Liver (tissue), 8 donors: ENCODE measurements at regions not wholly inside any gene's neighbourhood (a gene's known extent, or its start where the extent isn't known, plus 50 kb on each side); places are given as distances from the start of the nearest gene placed in this dataset.

Source experiments
- DNase-seq: peaks from one replicate; pipeline ENCODE4 v3.0.0-alpha.2; 2017; ENCODE audit warnings: low spot score
- H3K27ac ChIP-seq, 2 donors: one replicate each; pipeline ENCODE4 v1.7.0; 2013; ENCODE audit warnings: inconsistent platforms in 2 of 2, low read length in 2 of 2, control low read depth in 1 of 2, low read depth in 1 of 2, mild to moderate bottlenecking in 1 of 2
- H3K27me3 ChIP-seq, 4 donors: one replicate each; pipeline versions ENCODE4 v1.6.1 to v1.7.0; 2013; ENCODE audit warnings: low read length in 3 of 4, inconsistent platforms in 1 of 4, mild to moderate bottlenecking in 1 of 4, moderate library complexity in 1 of 4; ENCODE audit not compliant: control insufficient read depth in 4 of 4, insufficient read depth in 4 of 4
- H3K36me3 ChIP-seq, 4 donors: one replicate each; pipeline versions ENCODE4 v1.6.1 to v1.7.0; 2013; ENCODE audit warnings: low read length in 3 of 4, mild to moderate bottlenecking in 3 of 4, low read depth in 1 of 4, moderate library complexity in 1 of 4; ENCODE audit not compliant: control insufficient read depth in 4 of 4, insufficient read depth in 3 of 4
- H3K4me1 ChIP-seq, 4 donors: one replicate each; pipeline versions ENCODE4 v1.6.1 to v1.7.0; 2013; ENCODE audit warnings: low read length in 3 of 4, mild to moderate bottlenecking in 3 of 4, moderate library complexity in 1 of 4; ENCODE audit not compliant: control insufficient read depth in 4 of 4, insufficient read depth in 4 of 4
- H3K4me3 ChIP-seq, 3 donors: one replicate each; pipeline versions ENCODE4 v1.6.1 to v1.7.0; 2013; ENCODE audit warnings: low read length in 3 of 3, control low read depth in 1 of 3, low read depth in 1 of 3, mild to moderate bottlenecking in 1 of 3
- H3K9ac ChIP-seq, 2 donors: one replicate each; pipeline ENCODE4 v1.7.0; 2013; ENCODE audit warnings: low read length in 2 of 2, mild to moderate bottlenecking in 2 of 2, moderate library complexity in 2 of 2, control low read depth in 1 of 2, low read depth in 1 of 2
- H3K9me3 ChIP-seq, 4 donors: one replicate each; pipeline versions ENCODE4 v1.6.1 to v1.7.0; 2013; ENCODE audit warnings: low read length in 3 of 4; ENCODE audit not compliant: control insufficient read depth in 4 of 4
- ATF3 ChIP-seq: IDR thresholded peaks from 2 replicates; pipeline ENCODE4 v1.6.1; 2016; ENCODE audit warnings: antibody characterized with exemption
- CTCF ChIP-seq: fragments of 150-350 bp; IDR thresholded peaks from 2 replicates; pipeline ENCODE4 v1.5.1; 2017; ENCODE audit warnings: improper control_type of control experiment, low read depth, low read length; ENCODE audit not compliant: missing input control
- EGR1 ChIP-seq, 2 donors: IDR thresholded peaks; 2 replicates each; pipeline ENCODE4 v1.6.1; 2016 to 2018; ENCODE audit warnings: antibody characterized with exemption in 2 of 2, low read depth in 2 of 2
- FOXA1 ChIP-seq: IDR thresholded peaks from 2 replicates; pipeline ENCODE4 v1.6.1; 2016; ENCODE audit warnings: antibody characterized with exemption
- FOXA2 ChIP-seq: IDR thresholded peaks from 2 replicates; pipeline ENCODE4 v1.6.1; 2016; ENCODE audit warnings: antibody characterized with exemption
- GABPA ChIP-seq, 2 donors: IDR thresholded peaks in 1 of 2; conservative IDR thresholded peaks in 1 of 2; 2 replicates each; pipeline ENCODE4 v1.6.1; 2016; ENCODE audit warnings: antibody characterized with exemption in 2 of 2, mild to moderate bottlenecking in 1 of 2, moderate library complexity in 1 of 2
- HNF4A ChIP-seq, 2 donors: conservative IDR thresholded peaks; 2 replicates each; pipeline ENCODE4 v1.6.1; 2016; ENCODE audit warnings: antibody characterized with exemption in 2 of 2, mild to moderate bottlenecking in 2 of 2
- HNF4G ChIP-seq: IDR thresholded peaks from 2 replicates; pipeline ENCODE4 v1.6.1; 2016; ENCODE audit warnings: antibody characterized with exemption
- JUND ChIP-seq, 2 donors: IDR thresholded peaks; 2 replicates each; pipeline ENCODE4 v1.6.1; 2016; ENCODE audit warnings: antibody characterized with exemption in 2 of 2
- MAX ChIP-seq: IDR thresholded peaks from 2 replicates; pipeline ENCODE4 v1.6.1; 2016; ENCODE audit warnings: antibody characterized with exemption
- NR2F2 ChIP-seq: IDR thresholded peaks from 2 replicates; pipeline ENCODE4 v1.6.1; 2016; ENCODE audit warnings: antibody characterized with exemption
- REST ChIP-seq: IDR thresholded peaks from 2 replicates; pipeline ENCODE4 v1.6.1; 2016; ENCODE audit warnings: antibody characterized with exemption, mild to moderate bottlenecking
- RXRA ChIP-seq, 2 donors: IDR thresholded peaks; 2 replicates each; pipeline ENCODE4 v1.6.1; 2017 to 2018; ENCODE audit warnings: antibody characterized with exemption in 2 of 2, mild to moderate bottlenecking in 1 of 2
- SP1 ChIP-seq: IDR thresholded peaks from 2 replicates; pipeline ENCODE4 v1.6.1; 2018; ENCODE audit warnings: antibody characterized with exemption, mild to moderate bottlenecking
- YY1 ChIP-seq: IDR thresholded peaks from 2 replicates; pipeline ENCODE4 v1.6.1; 2016; ENCODE audit warnings: antibody characterized with exemption, mild to moderate bottlenecking
- ZBTB33 ChIP-seq: IDR thresholded peaks from 2 replicates; pipeline ENCODE4 v1.6.1; 2016; ENCODE audit warnings: antibody characterized with exemption
- WGBS: extraction: QIAGEN DNeasy Blood & Tissue Kit; methylation state at CpG from one replicate; pipeline ENCODE4 v1.1.7; 2013; 5-methylcytosine and 5-hydroxymethylcytosine counted together
- donor health status: healthy.
- donor health status: healthy.
- donor health status: healthy.
- donor health status: healthy.
- donor health status: healthy.

GRCh38 chr18:27585602-27586173 is 400.6 kb upstream of the CHST9 start:
- 41% methylated on average over 10 of the region's 10 CpGs for WGBS
- H3K27ac ChIP-seq: no peak overlapping the region
- H3K4me1 ChIP-seq: peaks cover 0 to 3% (median 3%) of the 10 kb centered on the region in 4 donors
- H3K4me3 ChIP-seq: no peak overlapping the region
- no peaks in the 10 kb centered on the region for H3K36me3 ChIP-seq
- TF ChIP-seq HNF4G (peak; percentile 26), FOXA1 (peak; percentile 91), SP1 (peak; percentile 53), MAX (no peak), RXRA (IDR thresholded peaks at IDR 0.05) (peak; percentile 57 to 79), FOXA2 (peak; percentile 94), EGR1 (IDR thresholded peaks at IDR 0.05; ENCODE audit: low read depth in 2 of 2) (no peak), NR2F2 (peak; percentile 41), ZBTB33 (no peak), JUND (IDR thresholded peaks at IDR 0.05) (peak; percentile 33 to 51), HNF4A (conservative IDR thresholded peaks at IDR 0.05) (peak; percentile 84 to 86)
- peaks cover 0 to 10% (median 3%) of the 10 kb centered on the region in 4 donors for H3K9me3 ChIP-seq
- DNase-seq: no peak
- H3K9ac ChIP-seq: no peak overlapping the region
- H3K27me3 ChIP-seq: no peaks in the 10 kb centered on the region

- Histone ChIP-seq H3K4me1 (peaks cover 0 to 3% (median 3%) of the 10 kb centered on the region in 4 donors), H3K9me3 (peaks cover 0 to 10% (median 3%) of the 10 kb centered on the region in 4 donors), H3K4me3 (no peak overlapping the region), H3K27ac (no peak overlapping the region), H3K27me3 (no peaks in the 10 kb centered on the region), H3K9ac (no peak overlapping the region), H3K36me3 (no peaks in the 10 kb centered on the region)
- TF ChIP-seq YY1 (no peak), GABPA (IDR thresholded peaks at IDR 0.05 in 1 of 2, conservative IDR thresholded peaks at IDR 0.05 in 1 of 2) (no peak), NR2F2 (no peak), FOXA1 (no peak), RXRA (IDR thresholded peaks at IDR 0.05) (peak; percentile 46 to 47), EGR1 (IDR thresholded peaks at IDR 0.05; ENCODE audit: low read depth in 2 of 2) (no peak), HNF4A (conservative IDR thresholded peaks at IDR 0.05) (peak; percentile 62 to 67), SP1 (peak; percentile 20), REST (no peak), ZBTB33 (no peak), MAX (no peak), HNF4G (no peak), FOXA2 (no peak), CTCF (no peak), ATF3 (no peak)
- WGBS: 21% methylated on average over 1 of the region's 1 CpG
- DNase-seq: no peak
Measured at GRCh38 chr18:27583466-27583865, 398.4 kb upstream of the CHST9 start.
